HUES64 (cell line): ENCODE measurements at regions not wholly inside any gene's neighbourhood (a gene's known extent, or its start where the extent isn't known, plus 50 kb on each side); places are given as distances from the start of the nearest gene placed in this dataset.

Experiments used
- H3K27ac ChIP-seq: 2 replicates; pipeline ENCODE4 v1.7.0; 2013; ENCODE audit warnings: low read depth, low read length, inconsistent platforms
- H3K27me3 ChIP-seq: 2 replicates; pipeline ENCODE4 v1.6.1; 2013; ENCODE audit warnings: mild to moderate bottlenecking, low read length; ENCODE audit not compliant: insufficient read depth
- H3K36me3 ChIP-seq: 2 replicates; pipeline ENCODE4 v1.6.1; 2013; ENCODE audit warnings: mild to moderate bottlenecking, low read length; ENCODE audit not compliant: insufficient read depth
- H3K4me1 ChIP-seq: 2 replicates; pipeline ENCODE4 v1.6.1; 2013; ENCODE audit warnings: mild to moderate bottlenecking, low read length, moderate library complexity; ENCODE audit not compliant: insufficient read depth
- H3K4me3 ChIP-seq: 2 replicates; pipeline ENCODE4 v1.5.1; 2013; ENCODE audit warnings: mild to moderate bottlenecking, low read length, moderate library complexity
- H3K9ac ChIP-seq: 2 replicates; pipeline ENCODE4 v1.6.1; 2013; ENCODE audit warnings: mild to moderate bottlenecking, low read depth, low read length
- H3K9me3 ChIP-seq: 2 replicates; pipeline ENCODE4 v1.6.1; 2013; ENCODE audit warnings: low read depth, low read length; ENCODE audit not compliant: insufficient read depth
- WGBS: fragments of 150-250, 120-280 bp; methylation state at CpG from one replicate; pipeline ENCODE4 v1.1.7; 2013; ENCODE audit warnings: missing lambda C conversion rate; 5-methylcytosine and 5-hydroxymethylcytosine counted together

DNA sequence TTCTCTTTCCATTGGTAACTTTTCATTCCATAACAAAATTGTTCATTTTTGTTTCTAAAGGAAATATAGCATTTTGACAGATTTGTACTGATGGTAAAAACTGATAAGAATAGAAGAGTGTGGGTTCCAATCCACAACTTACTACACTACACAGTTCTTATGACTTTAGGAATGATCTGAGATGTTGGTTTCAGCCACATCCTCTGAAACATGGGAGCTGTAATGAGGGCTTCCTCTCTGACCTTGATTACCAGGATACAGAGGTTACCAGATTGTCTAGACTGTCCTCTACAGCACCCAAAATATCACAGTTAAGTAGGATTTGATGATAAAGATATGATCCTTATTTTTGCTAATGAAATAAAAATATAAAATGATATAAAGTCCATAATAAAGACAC lies 1184.6 kb downstream of the FLRT2 start:
- H3K27ac ChIP-seq, result no peak overlapping the region
- peaks cover 11% of the 10 kb centered on the region; the same call in 1 of the 2 replicates for H3K4me1 ChIP-seq
- H3K27me3 ChIP-seq, result no peaks in the 10 kb centered on the region
- no peaks in the 10 kb centered on the region for H3K9me3 ChIP-seq
- H3K36me3 ChIP-seq, result no peaks in the 10 kb centered on the region
- no peak overlapping the region for H3K4me3 ChIP-seq
- H3K9ac ChIP-seq, result no peak overlapping the region

DNA sequence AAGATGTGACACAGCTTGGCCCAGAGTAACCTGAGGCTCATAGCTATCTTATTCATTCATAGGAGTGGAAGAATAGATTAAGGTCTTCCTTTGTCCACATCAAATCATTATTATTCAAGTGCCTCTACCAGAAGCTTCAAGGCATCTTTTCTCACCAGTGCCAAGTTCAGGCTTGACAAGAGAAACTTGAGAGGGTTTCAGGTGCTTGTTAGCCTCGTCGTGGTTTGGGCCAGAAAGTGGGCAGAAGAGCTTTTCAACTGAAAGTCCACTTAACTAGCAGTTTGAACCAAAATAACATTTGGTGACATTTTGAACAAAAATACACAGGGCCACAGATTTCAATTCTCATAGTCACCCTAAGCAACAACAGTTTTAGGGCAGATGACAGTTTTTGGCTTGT lies 1184.2 kb downstream of the FLRT2 start:
- H3K9me3 ChIP-seq, result no peaks in the 10 kb centered on the region
- WGBS, result 88% methylated on average over 2 of the region's 2 CpGs
- H3K36me3 ChIP-seq, result no peaks in the 10 kb centered on the region
- H3K27ac ChIP-seq, result no peak overlapping the region
- peaks cover 11% of the 10 kb centered on the region; the same call in 1 of the 2 replicates for H3K4me1 ChIP-seq
- H3K9ac ChIP-seq, result no peak overlapping the region
- no peak overlapping the region for H3K4me3 ChIP-seq
- H3K27me3 ChIP-seq, result no peaks in the 10 kb centered on the region

DNA sequence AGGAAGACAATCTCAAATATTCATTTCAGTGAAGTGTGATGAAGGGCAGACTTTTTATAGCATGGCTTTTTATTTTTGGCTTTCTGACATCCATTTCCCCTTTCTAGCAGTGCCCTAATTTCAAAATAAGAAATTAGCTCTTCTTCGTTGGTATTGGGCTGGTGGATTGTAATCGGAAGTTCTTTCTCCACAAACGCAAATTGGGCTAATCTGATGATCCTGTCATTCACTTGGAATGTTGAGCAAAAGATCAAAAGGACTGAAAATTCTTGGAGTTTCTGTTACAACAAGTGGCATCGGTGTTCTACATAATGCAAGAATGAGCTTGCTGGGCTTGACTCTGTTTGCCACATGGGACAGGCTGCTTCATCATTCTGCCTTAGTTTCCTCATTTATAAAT lies 1182.8 kb downstream of the FLRT2 start:
- Histone ChIP-seq H3K4me1 (peaks cover 11% of the 10 kb centered on the region; the same call in 1 of the 2 replicates), H3K27me3 (no peaks in the 10 kb centered on the region), H3K36me3 (no peaks in the 10 kb centered on the region), H3K4me3 (no peak overlapping the region), H3K9me3 (no peaks in the 10 kb centered on the region), H3K9ac (no peak overlapping the region), H3K27ac (no peak overlapping the region)
- WGBS, result 56% methylated on average over 4 of the region's 4 CpGs

DNA sequence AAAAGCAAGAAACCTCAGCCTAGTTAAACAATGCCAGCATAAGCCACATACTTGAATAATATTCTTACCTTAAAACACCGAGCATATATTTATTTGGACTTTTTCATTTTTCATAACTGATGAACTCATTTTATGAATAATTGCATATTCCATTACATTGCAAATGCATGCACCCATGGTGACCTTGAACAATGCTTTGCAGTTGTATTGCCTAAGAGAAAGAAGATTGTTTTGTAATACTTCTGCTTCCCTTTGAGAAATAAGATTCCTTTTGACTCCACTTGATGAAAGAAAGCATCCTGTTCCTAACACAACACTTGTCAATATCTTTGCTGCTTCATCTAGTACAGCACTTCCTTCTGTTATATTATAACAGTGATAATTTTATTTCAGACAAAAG lies 1182.2 kb downstream of the FLRT2 start:
- Histone ChIP-seq H3K27ac (no peak overlapping the region), H3K9me3 (no peaks in the 10 kb centered on the region), H3K9ac (no peak overlapping the region), H3K4me1 (peaks cover 11% of the 10 kb centered on the region; the same call in 1 of the 2 replicates), H3K36me3 (no peaks in the 10 kb centered on the region), H3K4me3 (no peak overlapping the region), H3K27me3 (no peaks in the 10 kb centered on the region)
- 100% methylated on average over 1 of the region's 1 CpG for WGBS

GRCh38 chr14:86708846-86709339 lies 1178.9 kb downstream of the FLRT2 start:
- Histone ChIP-seq H3K9me3 (peaks cover 5% of the 10 kb centered on the region; the same call in 1 of the 2 replicates), H3K27ac (no peak overlapping the region)

GRCh38 chr14:86707071-86707470 lies 1177.1 kb downstream of the FLRT2 start:
- H3K27ac ChIP-seq, result no peak overlapping the region
- H3K4me3 ChIP-seq, result no peak overlapping the region
- H3K4me1 ChIP-seq, result no peaks in the 10 kb centered on the region
- H3K9ac ChIP-seq, result no peak overlapping the region
- no peaks in the 10 kb centered on the region for H3K36me3 ChIP-seq
- peaks cover 5% of the 10 kb centered on the region; the same call in 1 of the 2 replicates for H3K9me3 ChIP-seq
- no peaks in the 10 kb centered on the region for H3K27me3 ChIP-seq

More at GRCh38 chr14:86708846-86709339, 1178.9 kb downstream of the FLRT2 start:
- H3K27me3 ChIP-seq, result no peaks in the 10 kb centered on the region
- peaks cover 11% of the 10 kb centered on the region; the same call in 1 of the 2 replicates for H3K4me1 ChIP-seq
- no peaks in the 10 kb centered on the region for H3K36me3 ChIP-seq
- H3K9ac ChIP-seq, result no peak overlapping the region
- H3K4me3 ChIP-seq, result no peak overlapping the region

DNA sequence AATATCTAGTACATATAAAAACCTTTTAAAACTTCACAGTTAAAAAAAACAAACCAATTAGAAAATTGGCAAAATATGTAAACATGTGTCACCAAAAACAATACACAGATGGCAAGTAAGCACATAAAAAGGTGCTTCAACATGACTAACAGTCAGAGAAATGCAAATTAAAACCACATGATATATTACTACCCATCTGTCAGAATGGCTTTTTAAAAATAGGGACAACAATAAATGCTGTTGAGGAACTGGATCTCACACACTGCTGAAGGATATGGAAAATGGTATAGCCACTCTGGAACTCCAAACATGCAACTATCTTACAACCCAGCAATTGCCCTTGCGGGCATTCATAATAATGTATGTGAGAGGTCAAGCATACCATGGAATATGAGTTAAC lies 1153.6 kb downstream of the FLRT2 start:
- Histone ChIP-seq H3K4me3 (no peak overlapping the region), H3K36me3 (no peaks in the 10 kb centered on the region), H3K9me3 (no peaks in the 10 kb centered on the region), H3K9ac (no peak overlapping the region), H3K4me1 (no peaks in the 10 kb centered on the region), H3K27ac (no peak overlapping the region), H3K27me3 (no peaks in the 10 kb centered on the region)
- no CpG with 5 or more reads among the region's 1 CpG for WGBS

- Histone ChIP-seq H3K4me3 (no peak overlapping the region), H3K36me3 (no peaks in the 10 kb centered on the region), H3K4me1 (peaks cover 3% of the 10 kb centered on the region; the same call in 1 of the 2 replicates), H3K27ac (no peak overlapping the region), H3K27me3 (no peaks in the 10 kb centered on the region), H3K9ac (no peak overlapping the region), H3K9me3 (no peaks in the 10 kb centered on the region)
- 92% methylated on average over 3 of the region's 3 CpGs for WGBS
Measured at GRCh38 chr14:86675059-86675458, 1145.1 kb downstream of the FLRT2 start.

- Histone ChIP-seq H3K4me3 (no peak overlapping the region), H3K9me3 (no peaks in the 10 kb centered on the region), H3K4me1 (peaks cover 3% of the 10 kb centered on the region; the same call in 1 of the 2 replicates), H3K36me3 (no peaks in the 10 kb centered on the region), H3K27me3 (no peaks in the 10 kb centered on the region), H3K27ac (no peak overlapping the region), H3K9ac (no peak overlapping the region)
Measured at GRCh38 chr14:86673523-86673969, 1143.6 kb downstream of the FLRT2 start.

GRCh38 chr14:86672080-86672479 lies 1142.1 kb downstream of the FLRT2 start:
- WGBS, result 96% methylated on average over 2 of the region's 2 CpGs
- no peak overlapping the region for H3K27ac ChIP-seq
- peaks cover 3% of the 10 kb centered on the region; the same call in 1 of the 2 replicates for H3K4me1 ChIP-seq
- H3K9ac ChIP-seq, result no peak overlapping the region
- no peak overlapping the region for H3K4me3 ChIP-seq
- H3K27me3 ChIP-seq, result no peaks in the 10 kb centered on the region
- H3K36me3 ChIP-seq, result no peaks in the 10 kb centered on the region
- H3K9me3 ChIP-seq, result no peaks in the 10 kb centered on the region

DNA sequence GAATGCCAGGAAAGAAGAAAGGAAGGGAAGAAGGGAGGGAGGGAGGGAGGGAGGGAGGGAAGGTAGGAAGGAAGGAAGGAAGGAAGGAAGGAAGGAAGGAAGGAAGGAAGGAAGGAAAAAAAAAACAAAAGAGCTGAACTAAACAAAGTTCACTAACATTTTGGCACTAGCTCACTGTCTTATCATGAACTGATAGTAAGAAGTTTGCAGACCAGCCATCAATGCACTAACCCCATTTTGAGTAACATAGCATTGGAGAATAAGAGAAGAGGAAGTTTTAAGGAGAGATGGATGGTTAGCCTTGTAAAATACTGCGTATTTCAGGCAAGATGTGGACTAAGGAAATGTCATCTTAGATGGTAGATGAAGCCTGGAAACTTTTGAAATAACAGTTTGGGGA lies 1136.0 kb downstream of the FLRT2 start:
- no peak overlapping the region for H3K27ac ChIP-seq
- no peak overlapping the region for H3K4me3 ChIP-seq
- H3K9me3 ChIP-seq, result no peaks in the 10 kb centered on the region
- no peaks in the 10 kb centered on the region for H3K27me3 ChIP-seq
- H3K9ac ChIP-seq, result no peak overlapping the region
- H3K4me1 ChIP-seq, result no peaks in the 10 kb centered on the region
- no peaks in the 10 kb centered on the region for H3K36me3 ChIP-seq
- 93% methylated on average over 1 of the region's 1 CpG for WGBS

DNA sequence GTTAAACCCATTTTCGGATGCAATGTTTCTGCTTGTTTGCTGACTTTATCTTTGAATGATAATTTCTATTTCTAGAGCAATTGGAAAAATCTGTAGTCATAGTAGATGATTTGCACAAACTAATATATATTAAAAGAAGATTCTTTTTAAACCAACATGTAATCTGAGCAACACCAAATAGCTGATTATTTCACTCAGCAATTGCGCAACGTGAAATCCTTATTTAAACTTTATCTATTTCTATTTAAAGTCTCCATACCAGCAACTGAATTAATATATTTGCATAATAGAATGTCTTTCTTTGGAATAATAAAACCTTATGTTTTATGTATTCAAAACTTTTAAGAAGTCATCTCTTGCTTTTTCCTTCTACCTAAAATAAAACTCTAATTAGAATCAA lies 1132.4 kb downstream of the FLRT2 start:
- WGBS, result 89% methylated on average over 3 of the region's 3 CpGs
- H3K27me3 ChIP-seq, result no peaks in the 10 kb centered on the region
- H3K27ac ChIP-seq, result no peak overlapping the region
- H3K36me3 ChIP-seq, result no peaks in the 10 kb centered on the region
- H3K4me3 ChIP-seq, result no peak overlapping the region
- H3K9ac ChIP-seq, result no peak overlapping the region
- no peaks in the 10 kb centered on the region for H3K9me3 ChIP-seq
- H3K4me1 ChIP-seq, result no peaks in the 10 kb centered on the region
